Body of pancreas (tissue), 4 donors: ENCODE measurements at regions not wholly inside any gene's neighbourhood (a gene's known extent, or its start where the extent isn't known, plus 50 kb on each side); places are given as distances from the start of the nearest gene placed in this dataset.

ENCODE experiments used
- CTCF ChIP-seq, 7 experiments: fragments of 450-650 bp in 4 of 7; fragments of 200-600 bp in 3 of 7; sonication (generic) in 3 of 7; IDR thresholded peaks; one replicate each; pipeline ENCODE4 v1.5.1; 2016 to 2019; ENCODE audit warnings: antibody characterized with exemption in 7 of 7
- POLR2A ChIP-seq, 3 donors: fragments of 450-650 bp; IDR thresholded peaks; one replicate each; pipeline ENCODE4 v1.6.1; 2016; ENCODE audit warnings: antibody characterized with exemption in 3 of 3, mild to moderate bottlenecking in 2 of 3

GRCh38 chr3:176595307-176595706 is 602.0 kb downstream of the TBL1XR1 start:
- TF ChIP-seq CTCF (IDR thresholded peaks at IDR 0.05) (no peak), POLR2A (IDR thresholded peaks at IDR 0.05) (no peak)
